PC-9 (cell line): ENCODE measurements at regions not wholly inside any gene's neighbourhood (a gene's known extent, or its start where the extent isn't known, plus 50 kb on each side); places are given as distances from the start of the nearest gene placed in this dataset.

Source experiments
- CTCF ChIP-seq: fragments of 200-600 bp; sonication (generic); conservative IDR thresholded peaks from 2 replicates; pipeline ENCODE4 v1.6.1; 2017; ENCODE audit warnings: mixed run types, antibody characterized with exemption, mild to moderate bottlenecking, moderate library complexity
- EZH2 ChIP-seq: fragments of 200-600 bp; sonication (generic); IDR thresholded peaks from 2 replicates; pipeline ENCODE4 v1.8.0; 2017; ENCODE audit warnings: antibody characterized with exemption, low read depth

GRCh38 chr2:160977854-160978253 is 182.4 kb upstream of the TANK start:
- TF ChIP-seq CTCF (no peak), EZH2 (no peak)
